ENCODE measurements at regions not wholly inside any gene's neighbourhood (a gene's known extent, or its start where the extent isn't known, plus 50 kb on each side); places are given as distances from the start of the nearest gene placed in this dataset.

DNA sequence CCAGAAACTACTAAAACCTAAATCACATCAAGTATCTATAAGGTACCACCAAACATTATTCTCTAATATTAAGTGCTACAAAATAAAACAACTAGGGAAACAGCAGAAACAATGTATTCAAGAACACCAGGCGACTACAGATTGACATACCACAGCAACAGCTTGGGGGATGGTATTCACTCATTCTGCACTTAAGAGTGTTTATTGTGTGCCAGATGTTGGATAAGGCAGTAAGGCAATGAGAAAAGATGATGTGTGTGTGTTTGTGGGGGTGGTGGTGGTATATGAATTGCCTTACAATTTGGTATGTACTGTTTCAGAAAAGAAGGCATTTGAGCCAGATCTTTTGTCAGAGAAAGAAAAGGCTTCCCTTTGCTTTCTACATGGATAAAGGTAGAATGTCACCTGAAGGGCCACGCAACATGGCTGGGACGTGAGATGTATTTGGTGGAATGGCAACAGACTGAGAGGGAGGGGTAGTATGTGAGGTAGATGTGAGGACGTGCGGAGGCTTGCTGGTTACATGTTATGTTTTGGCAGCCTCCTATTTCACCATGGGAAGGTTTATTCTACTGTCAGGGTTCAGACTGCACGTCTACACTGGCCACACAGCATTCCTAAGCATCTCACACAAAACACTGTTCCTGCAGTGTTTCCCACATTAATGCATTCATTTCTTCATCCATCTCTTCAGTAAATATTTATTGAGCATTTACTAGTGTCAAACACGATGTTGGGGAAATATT lies 300.7 kb downstream of the KLF12 start:
- no peak for ATAC-seq
- Mint-ChIP-seq H3K4me3 (no peak overlapping the region), H3K9me3 (no peaks in the 10 kb centered on the region), H3K36me3 (peaks cover 5% of the 10 kb centered on the region), H3K27ac (no peak overlapping the region), H3K4me1 (peaks cover 13% of the 10 kb centered on the region), H3K27me3 (no peaks in the 10 kb centered on the region)

DNA sequence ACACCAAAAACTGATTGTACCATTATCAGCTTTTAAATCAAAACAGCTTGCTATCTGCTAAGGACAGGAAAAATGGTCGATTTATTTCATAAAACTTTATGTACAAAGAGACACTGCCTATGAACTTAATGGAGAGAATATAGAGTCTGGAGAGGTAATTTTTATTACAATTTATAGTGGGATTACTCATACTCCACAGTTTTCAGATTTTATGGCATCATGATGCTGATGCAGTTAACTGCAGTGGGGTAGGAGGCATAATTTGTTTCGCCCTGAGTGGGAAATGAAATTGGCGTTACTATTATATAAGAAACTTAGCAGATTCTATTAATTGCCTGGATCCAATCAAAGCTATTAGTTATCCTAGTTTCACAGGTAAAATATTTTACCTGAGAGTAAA lies 301.4 kb downstream of the KLF12 start:
- Mint-ChIP-seq H3K4me3 (no peak overlapping the region), H3K9me3 (no peaks in the 10 kb centered on the region), H3K27ac (no peak overlapping the region), H3K4me1 (peaks cover 18% of the 10 kb centered on the region), H3K36me3 (peaks cover 7% of the 10 kb centered on the region), H3K27me3 (no peaks in the 10 kb centered on the region)
- ATAC-seq, result no peak

DNA sequence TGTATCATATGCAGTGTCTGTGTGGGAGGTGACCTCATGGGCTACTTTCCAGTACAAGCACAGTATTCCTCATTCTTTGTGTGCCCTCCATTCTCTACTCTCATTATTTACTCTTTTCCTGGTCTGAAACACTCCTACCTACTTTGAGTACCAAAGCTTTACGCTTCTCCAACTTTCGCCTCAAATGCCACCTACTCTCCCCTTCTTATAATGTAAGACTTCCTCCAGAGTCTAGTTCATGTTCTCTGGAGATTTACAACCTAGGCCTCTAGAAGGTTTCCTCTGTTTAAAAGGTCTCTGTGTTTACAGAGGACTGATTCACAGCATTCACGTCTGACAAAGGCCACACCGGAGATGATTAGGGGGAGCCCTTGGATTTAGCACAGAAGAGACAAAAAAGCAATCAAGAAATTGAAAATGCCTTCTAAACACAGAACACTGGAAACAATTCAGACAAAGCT lies 302.0 kb downstream of the KLF12 start:
- no peaks in the 10 kb centered on the region for H3K9me3 Mint-ChIP-seq
- peaks cover 18% of the 10 kb centered on the region for H3K4me1 Mint-ChIP-seq
- H3K27me3 Mint-ChIP-seq, result no peaks in the 10 kb centered on the region
- ATAC-seq, result no peak
- H3K36me3 Mint-ChIP-seq, result peaks cover 7% of the 10 kb centered on the region
- H3K4me3 Mint-ChIP-seq, result no peak overlapping the region
- H3K27ac Mint-ChIP-seq, result no peak overlapping the region

DNA sequence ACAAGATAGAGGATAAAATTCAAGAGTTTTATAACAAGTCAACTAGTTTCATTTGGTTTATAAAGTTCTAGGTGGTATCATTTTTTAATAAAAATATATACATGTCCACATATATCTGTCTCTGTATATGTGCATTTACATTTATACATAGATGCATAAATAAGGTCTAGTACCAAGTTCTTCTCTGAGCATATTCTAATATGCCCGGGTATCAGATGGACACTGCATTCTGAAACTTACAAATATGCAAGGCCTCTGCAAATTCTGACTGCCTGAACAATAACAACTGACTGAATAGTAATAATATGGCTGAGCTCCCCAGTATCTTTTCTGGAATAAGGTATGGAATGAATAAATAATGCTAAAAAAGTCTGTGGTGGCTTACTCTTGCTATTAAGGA lies 304.8 kb downstream of the KLF12 start:
- Mint-ChIP-seq H3K27ac (no peak overlapping the region), H3K4me3 (no peak overlapping the region), H3K27me3 (no peaks in the 10 kb centered on the region), H3K36me3 (peaks cover 16% of the 10 kb centered on the region), H3K9me3 (peaks cover 2% of the 10 kb centered on the region), H3K4me1 (peaks cover 24% of the 10 kb centered on the region)
- ATAC-seq, result no peak

DNA sequence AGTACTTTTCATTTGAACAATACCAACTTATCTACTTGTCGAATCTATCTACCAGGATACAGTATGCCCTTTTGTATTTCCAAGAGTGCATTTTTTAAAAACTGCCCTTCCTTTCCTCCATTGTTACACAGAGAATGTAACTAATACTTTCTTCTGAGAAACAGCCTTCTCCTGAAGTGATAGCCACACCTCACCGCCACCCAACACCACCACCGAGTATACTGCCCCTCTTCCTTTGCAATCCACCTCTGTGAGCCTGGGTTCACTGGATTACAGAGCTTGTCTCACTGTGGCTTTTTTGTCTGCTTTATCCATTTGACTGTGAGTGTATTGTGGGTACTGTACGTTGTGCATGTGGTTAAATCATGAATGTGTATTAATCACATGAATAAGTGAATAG lies 305.4 kb downstream of the KLF12 start:
- peaks cover 16% of the 10 kb centered on the region for H3K36me3 Mint-ChIP-seq
- peaks cover 2% of the 10 kb centered on the region for H3K9me3 Mint-ChIP-seq
- peaks cover 27% of the 10 kb centered on the region for H3K4me1 Mint-ChIP-seq
- H3K27ac Mint-ChIP-seq, result no peak overlapping the region
- no peak for ATAC-seq
- no peaks in the 10 kb centered on the region for H3K27me3 Mint-ChIP-seq
- H3K4me3 Mint-ChIP-seq, result no peak overlapping the region

DNA sequence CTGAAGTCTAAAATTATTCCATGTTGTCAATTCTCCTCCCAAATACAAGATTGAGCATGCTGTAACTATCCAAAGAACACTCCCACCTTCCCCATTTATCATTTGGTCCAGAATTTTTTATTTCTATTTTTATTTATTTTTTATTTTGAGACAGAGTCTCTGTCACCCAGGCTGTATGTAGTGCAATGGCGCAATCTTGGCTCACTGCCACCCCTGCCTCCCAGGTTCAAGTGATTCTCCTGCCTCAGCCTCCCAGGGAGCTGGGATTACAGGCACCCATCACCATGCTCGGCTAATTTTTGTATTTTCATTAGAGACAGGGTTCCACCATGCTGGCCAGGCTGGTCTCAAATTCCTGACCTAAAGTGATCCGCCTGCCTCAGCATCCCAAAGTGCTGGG lies 306.8 kb downstream of the KLF12 start:
- Mint-ChIP-seq H3K4me3 (no peak overlapping the region), H3K27ac (no peak overlapping the region), H3K27me3 (no peaks in the 10 kb centered on the region), H3K4me1 (peaks cover 29% of the 10 kb centered on the region), H3K36me3 (peaks cover 16% of the 10 kb centered on the region), H3K9me3 (peaks cover 2% of the 10 kb centered on the region)
- no peak for ATAC-seq

DNA sequence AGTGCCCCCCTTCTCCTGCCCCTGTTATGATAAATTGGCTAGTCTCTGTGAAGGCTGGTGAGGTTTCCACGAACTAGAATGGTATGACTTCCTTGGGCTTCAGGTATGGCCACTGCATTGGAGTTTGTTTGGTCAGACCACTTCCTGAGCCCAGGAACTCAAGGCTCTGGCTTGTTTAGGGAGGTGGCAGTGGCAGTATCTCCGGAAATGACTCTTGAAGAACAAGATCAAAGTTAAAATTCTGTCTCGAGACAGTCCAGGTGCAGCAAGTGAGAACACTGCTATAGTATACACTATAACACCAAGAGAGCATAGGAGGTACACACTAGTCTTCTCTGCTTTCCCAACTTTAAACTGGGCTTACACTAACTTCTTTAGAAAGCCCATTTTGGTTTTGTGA lies 309.1 kb downstream of the KLF12 start:
- Mint-ChIP-seq H3K36me3 (peaks cover 16% of the 10 kb centered on the region), H3K27me3 (no peaks in the 10 kb centered on the region), H3K9me3 (peaks cover 2% of the 10 kb centered on the region), H3K27ac (no peak overlapping the region), H3K4me3 (no peak overlapping the region), H3K4me1 (peaks cover 40% of the 10 kb centered on the region)
- ATAC-seq, result no peak

DNA sequence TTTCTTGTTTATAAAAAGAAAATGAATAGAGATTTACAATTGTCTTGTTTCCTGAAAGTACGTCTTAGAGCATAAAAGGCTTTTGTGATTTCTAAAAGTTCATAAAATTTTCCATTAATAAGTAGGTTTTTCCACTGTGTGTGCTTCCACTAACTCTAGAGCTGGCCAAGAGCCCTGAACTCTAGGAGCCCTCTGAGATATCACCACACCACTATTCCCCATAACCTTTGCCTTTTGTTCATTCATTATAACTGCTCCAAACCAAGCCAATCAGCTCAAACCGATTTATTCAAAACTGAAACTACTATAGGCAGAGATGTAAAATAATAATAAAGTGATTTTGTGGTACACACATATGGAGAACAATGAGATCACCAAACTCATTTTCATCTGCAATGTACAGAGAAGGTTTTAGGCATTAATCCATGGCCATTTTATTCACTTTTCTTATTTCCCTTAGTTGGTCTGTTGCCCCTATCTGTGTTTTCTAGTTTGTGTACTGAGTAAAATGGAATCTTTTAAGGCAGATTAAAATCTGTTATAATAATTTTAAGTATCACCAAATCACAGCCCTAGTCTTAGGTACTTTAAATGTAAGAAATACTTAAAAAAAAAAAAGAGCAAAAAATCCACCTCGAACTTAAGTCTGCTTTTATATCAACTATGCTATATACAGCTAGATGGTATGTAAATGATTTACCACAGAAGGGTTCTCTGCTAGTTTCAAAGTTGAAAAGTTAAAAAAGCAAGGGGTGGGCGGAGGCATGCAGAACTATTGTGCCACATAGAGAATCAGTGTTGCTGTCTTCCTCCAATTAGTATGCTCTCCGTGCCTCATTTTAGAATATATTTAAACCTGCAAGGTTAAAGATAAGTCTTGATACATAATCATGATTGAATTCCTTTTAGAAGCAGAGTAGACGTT lies 311.3 kb downstream of the KLF12 start:
- Mint-ChIP-seq H3K4me3 (no peak overlapping the region), H3K9me3 (peaks cover 2% of the 10 kb centered on the region), H3K4me1 (peaks cover 37% of the 10 kb centered on the region), H3K27ac (no peak overlapping the region), H3K27me3 (no peaks in the 10 kb centered on the region), H3K36me3 (peaks cover 28% of the 10 kb centered on the region)
- ATAC-seq, result no peak

DNA sequence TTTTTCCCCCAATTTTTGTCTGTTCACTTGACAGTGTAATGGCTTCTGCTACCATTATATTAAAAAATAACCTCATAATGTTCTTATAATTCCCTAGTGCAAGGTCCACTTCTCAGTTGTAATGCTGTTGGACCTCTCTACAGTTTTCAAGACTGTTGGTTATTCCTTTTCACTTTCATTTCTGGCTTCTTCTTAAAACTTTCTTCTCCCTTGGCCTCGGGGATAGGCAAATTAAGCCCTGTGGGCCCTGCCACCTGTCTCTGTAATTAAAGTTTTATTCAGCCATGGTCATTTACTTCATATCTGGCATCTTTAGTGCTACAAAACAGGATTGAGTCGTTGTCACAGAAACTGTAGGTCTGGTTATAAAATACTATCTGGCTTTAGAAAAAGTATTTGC lies 313.5 kb downstream of the KLF12 start:
- ATAC-seq, result no peak
- H3K27ac Mint-ChIP-seq, result peak overlapping the region; percentile 18
- H3K27me3 Mint-ChIP-seq, result no peaks in the 10 kb centered on the region
- no peak overlapping the region for H3K4me3 Mint-ChIP-seq
- H3K4me1 Mint-ChIP-seq, result peaks cover 30% of the 10 kb centered on the region
- peaks cover 25% of the 10 kb centered on the region for H3K36me3 Mint-ChIP-seq
- no peaks in the 10 kb centered on the region for H3K9me3 Mint-ChIP-seq

DNA sequence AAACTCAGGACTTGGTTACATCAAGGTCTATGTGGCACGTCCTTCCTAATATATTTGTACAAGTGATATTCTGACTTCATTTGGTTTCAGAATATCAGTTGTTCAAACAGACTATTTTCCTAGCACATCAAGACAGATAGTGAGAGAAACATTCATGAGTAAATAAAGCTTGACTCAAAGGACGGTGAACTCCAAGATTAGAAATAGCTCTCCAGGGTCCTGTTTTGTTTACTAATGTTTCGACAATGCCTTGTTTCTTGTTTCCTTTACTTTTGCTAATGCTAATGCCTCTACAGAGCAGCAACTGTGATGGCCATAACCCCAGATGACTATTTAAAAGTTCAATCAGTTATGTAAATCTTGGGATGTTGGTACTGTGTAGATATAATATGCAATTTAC lies 313.9 kb downstream of the KLF12 start:
- peak overlapping the region; percentile 18 for H3K27ac Mint-ChIP-seq
- H3K9me3 Mint-ChIP-seq, result no peaks in the 10 kb centered on the region
- no peak for ATAC-seq
- H3K4me3 Mint-ChIP-seq, result no peak overlapping the region
- H3K27me3 Mint-ChIP-seq, result no peaks in the 10 kb centered on the region
- H3K4me1 Mint-ChIP-seq, result peaks cover 30% of the 10 kb centered on the region
- peaks cover 25% of the 10 kb centered on the region for H3K36me3 Mint-ChIP-seq

DNA sequence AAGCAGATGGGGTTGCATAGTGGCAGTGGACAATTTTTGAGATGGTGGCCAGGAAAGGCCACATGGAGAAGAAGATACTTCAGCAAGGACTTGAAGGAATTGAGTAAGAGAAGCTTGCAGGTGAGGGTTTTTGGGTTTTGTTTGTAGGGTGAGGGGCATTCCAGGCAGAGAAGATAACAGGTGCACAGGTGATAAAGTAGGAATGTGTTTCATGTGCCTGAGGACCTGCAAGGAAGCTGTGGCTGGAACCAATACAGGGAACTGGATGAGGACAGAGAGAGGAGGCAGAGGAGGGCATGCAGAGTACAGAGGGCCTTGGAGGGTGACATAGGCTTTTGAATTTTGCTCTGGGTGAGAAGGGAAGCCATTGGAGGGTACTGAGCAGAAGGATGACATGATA lies 314.5 kb downstream of the KLF12 start:
- no peak overlapping the region for H3K27ac Mint-ChIP-seq
- peaks cover 30% of the 10 kb centered on the region for H3K4me1 Mint-ChIP-seq
- H3K9me3 Mint-ChIP-seq, result no peaks in the 10 kb centered on the region
- peaks cover 25% of the 10 kb centered on the region for H3K36me3 Mint-ChIP-seq
- H3K4me3 Mint-ChIP-seq, result no peak overlapping the region
- ATAC-seq, result no peak
- H3K27me3 Mint-ChIP-seq, result no peaks in the 10 kb centered on the region

DNA sequence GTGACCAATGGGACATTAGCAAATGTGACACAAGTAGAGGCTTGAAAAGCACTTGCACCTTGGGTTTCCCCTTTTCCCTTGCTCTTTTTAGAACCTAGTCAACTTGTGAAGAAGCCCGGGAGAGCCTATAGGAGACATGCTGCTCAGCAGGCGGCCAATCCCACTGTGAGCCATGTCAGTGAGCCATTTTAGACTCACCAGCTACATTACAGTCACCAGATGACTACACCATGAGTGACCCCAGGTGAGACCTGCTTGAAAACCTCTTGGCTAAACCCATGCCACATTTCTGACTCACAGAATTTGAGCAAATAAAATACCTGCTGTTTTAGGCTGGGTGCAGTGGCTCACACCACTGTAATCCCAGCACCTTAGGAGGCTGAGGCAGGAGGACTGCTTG lies 317.5 kb downstream of the KLF12 start:
- Mint-ChIP-seq H3K4me1 (peaks cover 21% of the 10 kb centered on the region), H3K27ac (no peak overlapping the region), H3K4me3 (no peak overlapping the region), H3K9me3 (no peaks in the 10 kb centered on the region), H3K27me3 (no peaks in the 10 kb centered on the region), H3K36me3 (peaks cover 51% of the 10 kb centered on the region)
- ATAC-seq, result no peak

DNA sequence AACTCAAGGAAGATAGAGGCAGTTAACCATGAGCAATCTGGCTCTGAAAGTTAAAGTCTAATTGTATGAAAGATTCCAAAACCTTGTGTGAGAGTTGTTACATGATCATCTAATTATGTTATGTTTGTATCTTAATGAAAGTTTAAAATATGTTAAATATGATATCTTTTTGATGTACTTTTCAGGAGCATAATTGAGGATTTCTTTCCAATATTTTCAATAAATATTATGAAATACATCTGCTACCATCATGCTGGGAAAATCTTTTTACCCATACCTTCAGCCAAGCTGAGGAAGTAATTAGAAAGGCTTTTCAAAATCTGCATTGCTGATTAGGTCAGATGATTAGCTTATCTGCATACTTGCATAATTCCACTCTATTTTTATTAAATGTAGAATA lies 318.4 kb downstream of the KLF12 start:
- no peaks in the 10 kb centered on the region for H3K27me3 Mint-ChIP-seq
- no peak for ATAC-seq
- H3K4me1 Mint-ChIP-seq, result peaks cover 12% of the 10 kb centered on the region
- no peak overlapping the region for H3K4me3 Mint-ChIP-seq
- no peaks in the 10 kb centered on the region for H3K9me3 Mint-ChIP-seq
- H3K36me3 Mint-ChIP-seq, result peaks cover 51% of the 10 kb centered on the region
- H3K27ac Mint-ChIP-seq, result no peak overlapping the region

DNA sequence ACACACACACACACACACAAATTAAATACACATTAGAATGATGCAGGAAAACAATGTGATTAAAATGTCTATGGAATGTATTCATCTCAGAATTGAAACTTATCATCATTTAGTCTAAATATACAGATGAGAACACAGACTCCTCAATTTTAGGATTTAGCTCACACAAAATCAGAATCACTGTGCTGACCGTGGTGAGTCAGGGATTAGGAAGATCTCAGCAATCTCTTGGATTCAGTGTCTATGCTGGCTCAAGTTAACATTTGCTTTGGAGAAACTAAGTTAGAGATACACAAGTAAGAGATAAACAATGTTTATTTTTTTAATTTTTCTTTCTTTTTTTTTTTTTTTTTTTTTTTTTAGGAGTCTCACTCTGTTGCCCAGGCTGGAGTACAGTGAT lies 323.6 kb downstream of the KLF12 start:
- Mint-ChIP-seq H3K4me1 (no peaks in the 10 kb centered on the region), H3K27me3 (no peaks in the 10 kb centered on the region), H3K4me3 (no peak overlapping the region), H3K27ac (no peak overlapping the region), H3K9me3 (no peaks in the 10 kb centered on the region), H3K36me3 (peaks cover 33% of the 10 kb centered on the region)
- ATAC-seq, result no peak

DNA sequence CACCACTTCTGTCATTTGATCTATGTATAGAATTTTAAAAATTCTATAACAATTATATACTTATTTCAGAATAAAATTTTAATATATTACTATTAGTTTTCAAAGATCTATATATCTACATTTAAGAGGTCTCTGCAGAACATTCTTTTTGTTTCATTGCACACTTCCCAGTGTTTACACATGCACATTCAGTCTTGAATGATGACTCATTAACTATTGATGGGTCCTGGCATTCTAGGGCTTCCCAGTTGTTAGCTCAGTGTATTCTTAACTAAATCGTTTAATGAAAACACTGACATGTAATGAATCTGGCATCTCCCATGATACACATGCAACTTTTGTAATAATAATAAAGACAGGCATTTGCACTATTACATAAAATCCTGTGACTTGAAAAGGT lies 324.6 kb downstream of the KLF12 start:
- H3K4me1 Mint-ChIP-seq, result no peaks in the 10 kb centered on the region
- no peak overlapping the region for H3K4me3 Mint-ChIP-seq
- no peak overlapping the region for H3K27ac Mint-ChIP-seq
- no peaks in the 10 kb centered on the region for H3K9me3 Mint-ChIP-seq
- H3K36me3 Mint-ChIP-seq, result peaks cover 33% of the 10 kb centered on the region
- no peaks in the 10 kb centered on the region for H3K27me3 Mint-ChIP-seq
- no peak for ATAC-seq

DNA sequence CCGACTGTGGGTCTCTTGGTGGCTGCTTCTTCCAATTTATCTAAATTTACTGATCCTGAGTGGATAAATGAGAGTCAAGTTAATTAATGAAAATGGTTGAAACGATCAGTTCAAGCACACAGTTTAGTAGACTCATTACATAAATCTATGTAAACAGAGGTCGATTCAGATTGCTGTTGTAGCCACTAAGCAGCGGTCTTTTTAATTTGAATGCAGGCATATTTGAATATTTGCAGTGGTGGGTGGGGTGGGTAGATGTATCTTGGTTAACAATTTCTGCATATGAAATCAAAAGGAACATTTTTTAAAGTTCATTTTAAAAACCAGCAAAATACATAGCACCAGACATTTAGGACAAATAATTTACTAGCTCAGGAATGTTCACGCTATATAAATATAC lies 325.9 kb downstream of the KLF12 start:
- Mint-ChIP-seq H3K4me1 (no peaks in the 10 kb centered on the region), H3K27ac (no peak overlapping the region), H3K4me3 (no peak overlapping the region), H3K27me3 (no peaks in the 10 kb centered on the region), H3K9me3 (no peaks in the 10 kb centered on the region), H3K36me3 (peaks cover 33% of the 10 kb centered on the region)
- ATAC-seq, result no peak

Measured in stimulated activated memory B cell treated with anti-CD40 and anti-IgM and Interleukin-4, amounts not matched to agents 10 μg/mL and 1 μg/mL and 100 μg/mL, for 72 hours (primary cell).